H1 (cell line): ENCODE measurements at regions not wholly inside any gene's neighbourhood (a gene's known extent, or its start where the extent isn't known, plus 50 kb on each side); places are given as distances from the start of the nearest gene placed in this dataset.

Experiments
- CTCF ChIA-PET: fragments of 300-600 bp; sonication (Branson Sonifier 250); formaldehyde crosslinking; loops from one replicate; lab custom pipeline; 2021; ENCODE audit not compliant: partially characterized antibody; lab: Charles Lee
- POLR2A ChIA-PET: fragments of 300-600 bp; sonication (Branson Sonifier 250); formaldehyde crosslinking; loops from one replicate; lab custom pipeline; 2021; ENCODE audit warnings: inconsistent platforms; ENCODE audit not compliant: partially characterized antibody; lab: Charles Lee
- DNase-seq, 2 experiments: peaks; one replicate each; pipeline versions ENCODE4 v3.0.0 to v3.0.0-alpha.2; 2010 to 2022; ENCODE audit warnings: low spot score in 2 of 2, low read depth in 1 of 2, mixed read lengths in 1 of 2
- FAIRE-seq: peaks from 2 replicates; lab custom pipeline; 2011; peaks lifted over from hg19 to GRCh38; lab: Jason Lieb, UNC
- H2AFZ ChIP-seq: 2 replicates; pipeline ENCODE4 v1.8.1; 2012; ENCODE audit warnings: low read length, inconsistent platforms
- H2AK5ac ChIP-seq: 2 replicates; pipeline ENCODE4 v1.6.1; 2013; ENCODE audit warnings: low read depth, low read length
- H2BK120ac ChIP-seq: replicated peaks from 2 replicates; pipeline ENCODE3; 2013; ENCODE audit warnings: low read depth, low read length, inconsistent platforms
- H2BK12ac ChIP-seq: 2 replicates; pipeline ENCODE4 v1.6.1; 2013; ENCODE audit warnings: low read depth, low read length
- H2BK15ac ChIP-seq: 2 replicates; pipeline ENCODE4 v1.6.1; 2013; ENCODE audit warnings: low read length
- H2BK20ac ChIP-seq: 2 replicates; pipeline ENCODE4 v1.6.1; 2013; ENCODE audit warnings: low read length
- H2BK5ac ChIP-seq: 2 replicates; pipeline ENCODE4 v1.6.1; 2013; ENCODE audit warnings: low read depth, low read length
- H3K14ac ChIP-seq: 2 replicates; pipeline ENCODE4 v1.6.1; 2013; ENCODE audit warnings: inconsistent platforms; ENCODE audit not compliant: insufficient read length
- H3K18ac ChIP-seq: 2 replicates; pipeline ENCODE4 v1.6.1; 2013; ENCODE audit warnings: low read length; ENCODE audit errors: extremely low read depth
- H3K23ac ChIP-seq: 2 replicates; pipeline ENCODE4 v1.6.1; 2013; ENCODE audit warnings: inconsistent platforms; ENCODE audit not compliant: insufficient read length
- H3K23me2 ChIP-seq: 2 replicates; pipeline ENCODE4 v1.6.1; 2013; ENCODE audit warnings: low read depth, low read length
- H3K27ac ChIP-seq: 2 replicates; pipeline ENCODE4 v1.6.1; 2011; ENCODE audit warnings: low read depth, low read length, inconsistent platforms
- H3K27me3 ChIP-seq, 4 experiments: replicated peaks in 1 of 4; 1 replicate in 1 of 4; 2 replicates in 3 of 4; pipeline versions ENCODE4 v1.6.1 to v1.8.1; 2011 to 2013; ENCODE audit warnings: low read length in 3 of 4, mild to moderate bottlenecking in 3 of 4, inconsistent platforms in 2 of 4, mixed read lengths in 2 of 4, moderate library complexity in 1 of 4; ENCODE audit not compliant: control insufficient read depth in 3 of 4, insufficient read depth in 3 of 4; ENCODE audit errors: extremely low read depth in 1 of 4
- H3K36me3 ChIP-seq, 4 experiments: 2 replicates each; pipeline versions ENCODE4 v1.6.1 to v1.8.1; 2011 to 2013; ENCODE audit warnings: mild to moderate bottlenecking in 4 of 4, low read length in 3 of 4, moderate library complexity in 2 of 4, control low read depth in 1 of 4, inconsistent platforms in 1 of 4; ENCODE audit not compliant: insufficient read depth in 4 of 4, control insufficient read depth in 2 of 4
- H3K4ac ChIP-seq: replicated peaks from 2 replicates; pipeline ENCODE3; 2013; ENCODE audit warnings: low read length, low read depth, mixed read lengths, inconsistent platforms; ENCODE audit not compliant: insufficient read length
- H3K4me1 ChIP-seq, 4 experiments: replicated peaks in 1 of 4; 1 replicate in 1 of 4; 2 replicates in 3 of 4; pipeline versions ENCODE4 v1.6.1 to v1.8.1; 2011 to 2013; ENCODE audit warnings: low read length in 3 of 4, inconsistent platforms in 2 of 4, mixed read lengths in 1 of 4; ENCODE audit not compliant: insufficient read depth in 4 of 4, control insufficient read depth in 3 of 4
- H3K4me2 ChIP-seq, 2 experiments: 2 replicates each; pipeline versions ENCODE4 v1.6.1 to v1.8.1; 2011 to 2013; ENCODE audit warnings: low read depth in 2 of 2, low read length in 2 of 2, control low read depth in 1 of 2, inconsistent platforms in 1 of 2, mild to moderate bottlenecking in 1 of 2; ENCODE audit not compliant: insufficient read depth in 1 of 2
- H3K4me3 ChIP-seq, 4 experiments: fragments of 200-600, 300-600 bp in 1 of 4; sonication (generic), shearing (Covaris generic), sonication (Bioruptor Twin) in 1 of 4; 2 replicates each; pipeline versions ENCODE4 v1.5.1 to v1.8.1; 2011 to 2016; ENCODE audit warnings: low read length in 4 of 4, low read depth in 3 of 4, control low read depth in 2 of 4, inconsistent platforms in 2 of 4, mild to moderate bottlenecking in 2 of 4, mixed read lengths in 1 of 4, moderate library complexity in 1 of 4; ENCODE audit not compliant: insufficient read depth in 2 of 4; ENCODE audit errors: extremely low read depth in 1 of 4
- H3K56ac ChIP-seq: replicated peaks from 2 replicates; pipeline ENCODE3; 2013; ENCODE audit warnings: low read depth, mild to moderate bottlenecking, mixed read lengths, low read length, inconsistent platforms; ENCODE audit not compliant: insufficient read length
- H3K79me1 ChIP-seq: 2 replicates; pipeline ENCODE4 v1.6.1; 2013; ENCODE audit warnings: low read depth, low read length, control low read depth
- H3K79me2 ChIP-seq, 2 experiments: 2 replicates each; pipeline versions ENCODE4 v1.6.1 to v1.8.1; 2012 to 2013; ENCODE audit warnings: low read length in 2 of 2, mild to moderate bottlenecking in 2 of 2, inconsistent platforms in 1 of 2; ENCODE audit not compliant: insufficient read depth in 2 of 2, control insufficient read depth in 1 of 2
- H3K9ac ChIP-seq, 4 experiments: replicated peaks in 1 of 4; 1 replicate in 1 of 4; 2 replicates in 3 of 4; pipeline versions ENCODE4 v1.6.1 to v1.8.1; 2011 to 2013; ENCODE audit warnings: low read depth in 3 of 4, low read length in 3 of 4, control low read depth in 2 of 4, mild to moderate bottlenecking in 2 of 4, moderate library complexity in 2 of 4, inconsistent platforms in 1 of 4; ENCODE audit errors: extremely low read depth in 1 of 4
- H3K9me3 ChIP-seq, 2 experiments: 2 replicates each; pipeline versions ENCODE4 v1.6.1 to v1.8.1; 2012 to 2013; ENCODE audit warnings: mild to moderate bottlenecking in 2 of 2, moderate library complexity in 2 of 2, control low read depth in 1 of 2, inconsistent platforms in 1 of 2, low read depth in 1 of 2, low read length in 1 of 2, mixed read lengths in 1 of 2; ENCODE audit not compliant: insufficient read depth in 2 of 2
- H4K20me1 ChIP-seq, 2 experiments: replicated peaks in 1 of 2; 2 replicates each; pipeline versions ENCODE3 to v1.8.1; 2011 to 2013; ENCODE audit warnings: inconsistent platforms in 2 of 2, low read length in 2 of 2, mild to moderate bottlenecking in 1 of 2; ENCODE audit not compliant: insufficient read depth in 2 of 2, control insufficient read depth in 1 of 2
- H4K5ac ChIP-seq: 2 replicates; pipeline ENCODE4 v1.6.1; 2013; ENCODE audit warnings: low read length, low read depth, mixed read lengths, inconsistent platforms; ENCODE audit not compliant: insufficient read length
- H4K8ac ChIP-seq: 2 replicates; pipeline ENCODE4 v1.8.0; 2013; ENCODE audit warnings: mild to moderate bottlenecking, moderate library complexity, low read length, inconsistent platforms; ENCODE audit not compliant: insufficient read depth; ENCODE audit errors: extremely low read depth
- H4K91ac ChIP-seq: replicated peaks from 2 replicates; pipeline ENCODE3; 2013; ENCODE audit warnings: low read length, mixed read lengths, inconsistent platforms; ENCODE audit not compliant: insufficient read length
- ASH2L ChIP-seq: fragments of 200-600, 300-600 bp; sonication (generic); IDR thresholded peaks from one replicate; pipeline ENCODE4 v1.7.1; 2017; ENCODE audit warnings: low read length
- CBX8 ChIP-seq: fragments of 300-800, 300-1000 bp; sonication (generic); IDR thresholded peaks from 2 replicates; pipeline ENCODE4 v1.7.1; 2016; ENCODE audit warnings: low read depth, low read length, borderline replicate concordance
- EP300 ChIP-seq, 2 experiments: IDR thresholded peaks; 1 replicate in 1 of 2; 2 replicates in 1 of 2; pipeline ENCODE4 v1.6.1; 2011 to 2012; ENCODE audit warnings: low read depth in 2 of 2, low read length in 2 of 2, mild to moderate bottlenecking in 2 of 2, borderline replicate concordance in 1 of 2, inconsistent platforms in 1 of 2, moderate library complexity in 1 of 2
- GTF2F1 ChIP-seq: IDR thresholded peaks from 2 replicates; pipeline ENCODE4 v1.6.1; 2012; ENCODE audit warnings: low read depth, low read length, improper control_type of control experiment, borderline replicate concordance
- JUND ChIP-seq: IDR thresholded peaks from 2 replicates; pipeline ENCODE4 v1.6.1; 2011; ENCODE audit warnings: mild to moderate bottlenecking, improper control_type of control experiment, low read length
- KDM4A ChIP-seq: IDR thresholded peaks from one replicate; pipeline ENCODE4 v1.7.1; 2012; ENCODE audit warnings: low read depth, mild to moderate bottlenecking, moderate library complexity, low read length, inconsistent platforms; ENCODE audit not compliant: severe bottlenecking
- NANOG ChIP-seq: IDR thresholded peaks from 2 replicates; pipeline ENCODE4 v1.6.1; 2011; ENCODE audit warnings: low read length, low read depth, mild to moderate bottlenecking, inconsistent platforms; ENCODE audit not compliant: insufficient read depth, poor library complexity, severe bottlenecking
- RFX5 ChIP-seq: IDR thresholded peaks from 2 replicates; pipeline ENCODE4 v1.6.1; 2011; ENCODE audit warnings: low read depth, low read length, improper control_type of control experiment, borderline replicate concordance
- TBP ChIP-seq: IDR thresholded peaks from 2 replicates; pipeline ENCODE4 v1.6.1; 2011; ENCODE audit warnings: low read depth, low read length, improper control_type of control experiment
- TCF12 ChIP-seq: IDR thresholded peaks from 2 replicates; pipeline ENCODE4 v1.6.1; 2011; ENCODE audit warnings: low read depth, mild to moderate bottlenecking, low read length
- WGBS, 2 experiments: shearing (Covaris generic) in 1 of 2; methylation state at CpG; one replicate each; pipeline versions ENCODE4 v1.1.6 to v1.1.7; 2013 to 2015; ENCODE audit warnings: low lambda C conversion rate in 2 of 2, mixed read lengths in 2 of 2, inconsistent platforms in 1 of 2, low coverage in 1 of 2, missing lambda C conversion rate in 1 of 2; ENCODE audit not compliant: insufficient replicate concordance in 2 of 2, insufficient coverage in 1 of 2, insufficient read length in 1 of 2; ENCODE audit errors: extremely low coverage in 1 of 2, missing lambda C conversion rate in 1 of 2; 5-methylcytosine and 5-hydroxymethylcytosine counted together

DNA sequence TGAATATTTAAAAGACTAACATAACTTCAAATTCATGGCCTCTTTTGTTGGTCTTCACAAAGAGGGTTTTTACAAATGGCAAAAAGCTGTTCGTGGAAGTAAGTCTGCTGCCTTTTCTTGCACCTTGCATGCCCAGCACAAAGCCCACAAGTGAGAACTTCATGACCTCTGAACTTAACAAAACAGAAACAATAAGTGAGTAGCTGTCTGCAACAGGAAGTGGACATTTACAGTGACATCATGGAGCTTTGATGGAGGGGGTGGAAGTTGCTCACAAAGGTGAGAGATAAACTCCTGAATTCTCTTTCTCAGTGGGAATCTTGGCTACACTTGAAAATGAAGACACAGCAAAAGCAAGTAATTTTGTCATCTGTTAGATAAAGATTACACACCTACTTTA is 303.3 kb upstream of the DEPDC1 start:
- FAIRE-seq (no peak), DNase-seq (no peak)
- Histone ChIP-seq H3K4me1 (no peaks in the 10 kb centered on the region), H3K4ac (no peak overlapping the region), H4K20me1 (no peaks in the 10 kb centered on the region), H2BK12ac (no peak overlapping the region), H3K36me3 (no peaks in the 10 kb centered on the region), H4K5ac (no peak overlapping the region), H3K23ac (no peak overlapping the region), H2BK15ac (no peak overlapping the region), H3K9ac (no peak overlapping the region), H2BK20ac (no peak overlapping the region), H3K4me2 (no peak overlapping the region), H3K79me1 (no peaks in the 10 kb centered on the region), H2AK5ac (no peak overlapping the region), H3K27me3 (no peaks in the 10 kb centered on the region), H3K4me3 (no peak overlapping the region), H3K23me2 (no peaks in the 10 kb centered on the region), H4K91ac (no peak overlapping the region), H2BK120ac (no peak overlapping the region), H3K14ac (no peak overlapping the region), H3K9me3 (no peaks in the 10 kb centered on the region), H2AFZ (no peak overlapping the region), H3K18ac (no peak overlapping the region), H4K8ac (no peak overlapping the region), H2BK5ac (no peak overlapping the region), H3K56ac (no peak overlapping the region), H3K27ac (no peak overlapping the region), H3K79me2 (no peaks in the 10 kb centered on the region)
- no peak for TF ChIP-seq TBP
- no peak for TF ChIP-seq RFX5
- no peak for TF ChIP-seq KDM4A
- no peak for TF ChIP-seq GTF2F1
- TF ChIP-seq ASH2L: no peak
- no peak for TF ChIP-seq EP300 (IDR thresholded peaks at IDR 0.05; ENCODE audit: borderline replicate concordance in 1 of 2, low read depth in 2 of 2, low read length in 2 of 2)
- no peak for TF ChIP-seq JUND
- TF ChIP-seq CBX8: no peak
- no peak for TF ChIP-seq TCF12
- TF ChIP-seq NANOG: no peak
- ChIA-PET CTCF (interaction anchor here (1.2 to 2.1 kb wide), 2 partner anchors 9 to 18 kb away, joined by 4 to 5 read pairs; no protein-coding TSS in a partner anchor), POLR2A (no interaction called here)
- 100% methylated on average over 1 of the region's 1 CpG; no CpG with 5 or more reads in 1 of the 2 experiments for WGBS, 2 experiments
